ENCODE measurements at regions not wholly inside any gene's neighbourhood (a gene's known extent, or its start where the extent isn't known, plus 50 kb on each side); places are given as distances from the start of the nearest gene placed in this dataset.

GRCh38 chr2:59856391-59856790 lies 697.1 kb downstream of the BCL11A start:
- TF ChIP-seq CTCF (IDR thresholded peaks at IDR 0.05) = no peak
- no peak for TF ChIP-seq POLR2A (IDR thresholded peaks at IDR 0.05)
- TF ChIP-seq POLR2AphosphoS5 (IDR thresholded peaks at IDR 0.05) = no peak
